ENCODE measurements at regions not wholly inside any gene's neighbourhood (a gene's known extent, or its start where the extent isn't known, plus 50 kb on each side); places are given as distances from the start of the nearest gene placed in this dataset.
"Not testable (repeated sequence)": the region's sequence is repeated elsewhere in the genome, so short reads cannot be mapped to it uniquely, and the experiment has no call there.

- DNase-seq: not testable (repeated sequence)
Observed at GRCh38 chr20:26094498-26094897, 397.8 kb upstream of the ZNF337 start.

GRCh38 chr20:26091921-26092320, 395.3 kb upstream of the ZNF337 start:
- not testable (repeated sequence) for DNase-seq

- not testable (repeated sequence) for DNase-seq
Observed at GRCh38 chr20:26086195-26086594, 389.5 kb upstream of the ZNF337 start.

GRCh38 chr20:26073972-26074371, 377.3 kb upstream of the ZNF337 start:
- not testable (repeated sequence) for DNase-seq

- not testable (repeated sequence) for DNase-seq
Observed at GRCh38 chr20:26059324-26059723, 362.7 kb upstream of the ZNF337 start.

GRCh38 chr20:26058446-26058845, 361.8 kb upstream of the ZNF337 start:
- DNase-seq: not testable (repeated sequence)

- DNase-seq: not testable (repeated sequence)
Observed at GRCh38 chr20:26057135-26057752, 360.6 kb upstream of the ZNF337 start.

GRCh38 chr20:26025792-26026191, 329.1 kb upstream of the ZNF337 start:
- not testable (repeated sequence) for DNase-seq

- DNase-seq: not testable (repeated sequence)
Observed at GRCh38 chr20:26010942-26011276, 314.3 kb upstream of the ZNF337 start.

- DNase-seq: not testable (repeated sequence)
Observed at GRCh38 chr20:26010224-26010941, 313.7 kb upstream of the ZNF337 start.

- DNase-seq: peak; percentile 45 to 67
Observed at GRCh38 chr20:26009402-26010223, 313.0 kb upstream of the ZNF337 start.

- not testable (repeated sequence) for DNase-seq
Observed at GRCh38 chr20:26008026-26008425, 311.4 kb upstream of the ZNF337 start.

GRCh38 chr20:26006164-26006563, 309.5 kb upstream of the ZNF337 start:
- not testable (repeated sequence) for DNase-seq

GRCh38 chr20:26003959-26004358, 307.3 kb upstream of the ZNF337 start:
- DNase-seq: not testable (repeated sequence)

- not testable (repeated sequence) for DNase-seq
Observed at GRCh38 chr20:25997367-25998038, 300.9 kb upstream of the ZNF337 start.

- no peak for DNase-seq
Observed at GRCh38 chr20:25992146-25992545, 295.5 kb upstream of the ZNF337 start.

GRCh38 chr20:25991756-25992130, 295.1 kb upstream of the ZNF337 start:
- no peak for DNase-seq

GRCh38 chr20:25991051-25991755, 294.6 kb upstream of the ZNF337 start:
- DNase-seq: no peak

GRCh38 chr20:25989686-25990085, 293.0 kb upstream of the ZNF337 start:
- not testable (repeated sequence) for DNase-seq

GRCh38 chr20:25989196-25989595, 292.5 kb upstream of the ZNF337 start:
- no peak for DNase-seq

GRCh38 chr20:25987928-25988560, 291.4 kb upstream of the ZNF337 start:
- not testable (repeated sequence) for DNase-seq
